Suprapubic skin (tissue), 4 donors: ENCODE measurements at regions not wholly inside any gene's neighbourhood (a gene's known extent, or its start where the extent isn't known, plus 50 kb on each side); places are given as distances from the start of the nearest gene placed in this dataset.

ENCODE experiments used
- DNase-seq, 2 donors: peaks; one replicate each; pipeline ENCODE4 v3.0.0-alpha.2; 2019; ENCODE audit warnings: low spot score in 2 of 2
- H3K27ac ChIP-seq: fragments of 200-600 bp; sonication (generic); one replicate; pipeline ENCODE4 v1.5.1; 2019
- H3K27me3 ChIP-seq: fragments of 200-600 bp; sonication (generic); one replicate; pipeline ENCODE4 v1.5.1; 2019
- H3K36me3 ChIP-seq: fragments of 200-600 bp; sonication (generic); one replicate; pipeline ENCODE4 v1.5.1; 2019
- H3K4me1 ChIP-seq: fragments of 200-600 bp; sonication (generic); one replicate; pipeline ENCODE4 v1.5.1; 2019
- H3K4me3 ChIP-seq: fragments of 200-600 bp; sonication (generic); one replicate; pipeline ENCODE4 v1.5.1; 2019; ENCODE audit warnings: mild to moderate bottlenecking
- H3K9me3 ChIP-seq: fragments of 200-600 bp; sonication (generic); one replicate; pipeline ENCODE4 v1.5.1; 2019
- EP300 ChIP-seq: sonication (generic); formaldehyde crosslinking; IDR thresholded peaks from one replicate; pipeline ENCODE4 v1.6.1; 2017; ENCODE audit warnings: antibody characterized with exemption
- POLR2A ChIP-seq, 2 donors: fragments of 450-650 bp; IDR thresholded peaks; one replicate each; pipeline ENCODE4 v1.6.1; 2017; ENCODE audit warnings: antibody characterized with exemption in 2 of 2, mild to moderate bottlenecking in 2 of 2, moderate library complexity in 2 of 2
- POLR2AphosphoS5 ChIP-seq, 3 donors: sonication (generic); formaldehyde crosslinking; IDR thresholded peaks; one replicate each; pipeline ENCODE4 v1.6.1; 2017; ENCODE audit warnings: antibody characterized with exemption in 3 of 3
- WGBS: methylation state at CpG from one replicate; pipeline ENCODE4 v1.1.5; 2018; 5-methylcytosine and 5-hydroxymethylcytosine counted together
- TF ChIP-seq, protein P1 (sequence below), 2 donors: fragments of 200-600 bp in 1 of 2; fragments of 450-650 bp in 1 of 2; sonication (generic) in 1 of 2; IDR thresholded peaks; one replicate each; pipeline ENCODE4 v1.5.1; 2016 to 2019; ENCODE audit warnings: antibody characterized with exemption in 2 of 2, mild to moderate bottlenecking in 1 of 2, moderate library complexity in 1 of 2

- no peak for TF ChIP-seq EP300
- TF ChIP-seq POLR2AphosphoS5 (IDR thresholded peaks at IDR 0.05): no peak
- TF ChIP-seq POLR2A (IDR thresholded peaks at IDR 0.05): no peak
- TF ChIP-seq, protein P1, sequence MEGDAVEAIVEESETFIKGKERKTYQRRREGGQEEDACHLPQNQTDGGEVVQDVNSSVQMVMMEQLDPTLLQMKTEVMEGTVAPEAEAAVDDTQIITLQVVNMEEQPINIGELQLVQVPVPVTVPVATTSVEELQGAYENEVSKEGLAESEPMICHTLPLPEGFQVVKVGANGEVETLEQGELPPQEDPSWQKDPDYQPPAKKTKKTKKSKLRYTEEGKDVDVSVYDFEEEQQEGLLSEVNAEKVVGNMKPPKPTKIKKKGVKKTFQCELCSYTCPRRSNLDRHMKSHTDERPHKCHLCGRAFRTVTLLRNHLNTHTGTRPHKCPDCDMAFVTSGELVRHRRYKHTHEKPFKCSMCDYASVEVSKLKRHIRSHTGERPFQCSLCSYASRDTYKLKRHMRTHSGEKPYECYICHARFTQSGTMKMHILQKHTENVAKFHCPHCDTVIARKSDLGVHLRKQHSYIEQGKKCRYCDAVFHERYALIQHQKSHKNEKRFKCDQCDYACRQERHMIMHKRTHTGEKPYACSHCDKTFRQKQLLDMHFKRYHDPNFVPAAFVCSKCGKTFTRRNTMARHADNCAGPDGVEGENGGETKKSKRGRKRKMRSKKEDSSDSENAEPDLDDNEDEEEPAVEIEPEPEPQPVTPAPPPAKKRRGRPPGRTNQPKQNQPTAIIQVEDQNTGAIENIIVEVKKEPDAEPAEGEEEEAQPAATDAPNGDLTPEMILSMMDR (IDR thresholded peaks at IDR 0.05): no peak
- H3K36me3 ChIP-seq: no peaks in the 10 kb centered on the region
- no peak overlapping the region for H3K4me3 ChIP-seq
- DNase-seq: no peak
- H3K27ac ChIP-seq: no peak overlapping the region
- H3K27me3 ChIP-seq: no peaks in the 10 kb centered on the region
- H3K4me1 ChIP-seq: no peaks in the 10 kb centered on the region
- 44% methylated on average over 3 of the region's 3 CpGs for WGBS
- H3K9me3 ChIP-seq: no peaks in the 10 kb centered on the region
Observed at GRCh38 chrX:4588056-4588455, 874.6 kb upstream of the PRKX start.

GRCh38 chrX:4579999-4580398 lies 866.5 kb upstream of the PRKX start:
- Histone ChIP-seq H3K27ac (no peak overlapping the region), H3K4me1 (no peaks in the 10 kb centered on the region), H3K9me3 (no peaks in the 10 kb centered on the region), H3K4me3 (no peak overlapping the region), H3K36me3 (no peaks in the 10 kb centered on the region), H3K27me3 (no peaks in the 10 kb centered on the region)
- TF ChIP-seq, protein P1 (IDR thresholded peaks at IDR 0.05): no peak
- TF ChIP-seq EP300 (no peak), POLR2A (IDR thresholded peaks at IDR 0.05) (no peak), POLR2AphosphoS5 (IDR thresholded peaks at IDR 0.05) (no peak)
- WGBS: 90% methylated on average over 5 of the region's 5 CpGs
- no peak for DNase-seq

GRCh38 chrX:4579480-4579879 lies 866.0 kb upstream of the PRKX start:
- Histone ChIP-seq H3K27me3 (no peaks in the 10 kb centered on the region), H3K4me1 (no peaks in the 10 kb centered on the region), H3K9me3 (no peaks in the 10 kb centered on the region), H3K27ac (no peak overlapping the region), H3K36me3 (no peaks in the 10 kb centered on the region), H3K4me3 (no peak overlapping the region)
- 78% methylated on average over 4 of the region's 4 CpGs for WGBS
- no peak for DNase-seq
- TF ChIP-seq POLR2A (IDR thresholded peaks at IDR 0.05) (no peak), POLR2AphosphoS5 (IDR thresholded peaks at IDR 0.05) (no peak), EP300 (no peak)
- TF ChIP-seq, protein P1 (IDR thresholded peaks at IDR 0.05): no peak

- Histone ChIP-seq H3K27me3 (no peaks in the 10 kb centered on the region), H3K4me3 (no peak overlapping the region), H3K4me1 (no peaks in the 10 kb centered on the region), H3K36me3 (no peaks in the 10 kb centered on the region), H3K27ac (no peak overlapping the region), H3K9me3 (no peaks in the 10 kb centered on the region)
- DNase-seq: no peak
- TF ChIP-seq POLR2AphosphoS5 (IDR thresholded peaks at IDR 0.05) (no peak), EP300 (no peak), POLR2A (IDR thresholded peaks at IDR 0.05) (no peak)
- TF ChIP-seq, protein P1 (IDR thresholded peaks at IDR 0.05): no peak
Observed at GRCh38 chrX:4572691-4573090, 859.2 kb upstream of the PRKX start.

GRCh38 chrX:4570151-4570550 lies 856.7 kb upstream of the PRKX start:
- H3K4me1 ChIP-seq: no peaks in the 10 kb centered on the region
- H3K27ac ChIP-seq: no peak overlapping the region
- WGBS: 66% methylated on average over 1 of the region's 1 CpG
- no peaks in the 10 kb centered on the region for H3K9me3 ChIP-seq
- H3K4me3 ChIP-seq: no peak overlapping the region
- no peak for TF ChIP-seq POLR2A (IDR thresholded peaks at IDR 0.05)
- TF ChIP-seq, protein P1 (IDR thresholded peaks at IDR 0.05): no peak
- no peak for TF ChIP-seq EP300
- no peak for TF ChIP-seq POLR2AphosphoS5 (IDR thresholded peaks at IDR 0.05)
- H3K36me3 ChIP-seq: no peaks in the 10 kb centered on the region
- DNase-seq: no peak
- H3K27me3 ChIP-seq: no peaks in the 10 kb centered on the region
